Natural killer cell (primary cell): ENCODE measurements at regions not wholly inside any gene's neighbourhood (a gene's known extent, or its start where the extent isn't known, plus 50 kb on each side); places are given as distances from the start of the nearest gene placed in this dataset.

Experiments used
- ATAC-seq, 3 donors: fragments of 150-1000 bp in 2 of 3; fragments of 200-7000 bp in 1 of 3; cut with Tn5 transposase; 1 replicate in 1 of 3; 2 replicates in 2 of 3; pipeline ENCODE4 v1.10.0; 2021; ENCODE audit warnings: mild to moderate bottlenecking in 2 of 3, moderate library complexity in 2 of 3
- DNase-seq, 2 donors: peaks; one replicate each; pipeline versions ENCODE4 v3.0.0 to v3.0.0-alpha.2; 2013 to 2021; ENCODE audit warnings: mixed read lengths in 1 of 2
- H3K27ac ChIP-seq: one replicate; pipeline ENCODE4 v1.5.1; 2013; ENCODE audit warnings: mild to moderate bottlenecking, low read length
- H3K27me3 ChIP-seq: one replicate; pipeline ENCODE4 v1.6.1; 2013; ENCODE audit warnings: low read length; ENCODE audit not compliant: control insufficient read depth, insufficient read depth
- H3K36me3 ChIP-seq: one replicate; pipeline ENCODE4 v1.6.1; 2013; ENCODE audit warnings: low read length; ENCODE audit not compliant: control insufficient read depth, insufficient read depth
- H3K4me1 ChIP-seq: one replicate; pipeline ENCODE4 v1.6.1; 2013; ENCODE audit warnings: low read length; ENCODE audit not compliant: control insufficient read depth, insufficient read depth
- H3K4me3 ChIP-seq: one replicate; pipeline ENCODE4 v1.5.1; 2013; ENCODE audit warnings: low read length
- H3K9me3 ChIP-seq: one replicate; pipeline ENCODE4 v1.6.1; 2013; ENCODE audit warnings: low read length; ENCODE audit not compliant: control insufficient read depth, insufficient read depth
- H3K27ac Mint-ChIP-seq, 2 donors: one replicate each; pipeline ENCODE4 v1.8.0; 2022; ENCODE audit warnings: mild to moderate bottlenecking in 2 of 2, mixed read lengths in 2 of 2, moderate library complexity in 1 of 2
- H3K27me3 Mint-ChIP-seq, 2 donors: one replicate each; pipeline ENCODE4 v1.8.0; 2022; ENCODE audit warnings: low read depth in 2 of 2, mixed read lengths in 2 of 2
- H3K36me3 Mint-ChIP-seq: one replicate; pipeline ENCODE4 v1.8.0; 2022; ENCODE audit warnings: mixed read lengths
- H3K4me1 Mint-ChIP-seq, 2 donors: one replicate each; pipeline ENCODE4 v1.8.0; 2022; ENCODE audit warnings: mixed read lengths in 2 of 2
- H3K4me3 Mint-ChIP-seq: one replicate; pipeline ENCODE4 v1.8.0; 2022; ENCODE audit warnings: mild to moderate bottlenecking, moderate library complexity, mixed read lengths
- H3K9me3 Mint-ChIP-seq, 2 donors: one replicate each; pipeline ENCODE4 v1.8.0; 2022; ENCODE audit warnings: mixed read lengths in 2 of 2
- WGBS: methylation state at CpG from one replicate; pipeline ENCODE4 v1.1.7; 2013; ENCODE audit warnings: missing lambda C conversion rate; ENCODE audit not compliant: insufficient coverage; 5-methylcytosine and 5-hydroxymethylcytosine counted together
- intact Hi-C: fragments of 100-400 bp; cut with micrococcal nuclease; formaldehyde crosslinking; loops from one replicate; pipeline ENCODE4 v1.14.2; 2022
- TF ChIP-seq, protein P1 (sequence below): fragments of 200-600 bp; IDR thresholded peaks from one replicate; pipeline ENCODE4 v1.8.0; 2022; ENCODE audit warnings: antibody characterized with exemption

DNA sequence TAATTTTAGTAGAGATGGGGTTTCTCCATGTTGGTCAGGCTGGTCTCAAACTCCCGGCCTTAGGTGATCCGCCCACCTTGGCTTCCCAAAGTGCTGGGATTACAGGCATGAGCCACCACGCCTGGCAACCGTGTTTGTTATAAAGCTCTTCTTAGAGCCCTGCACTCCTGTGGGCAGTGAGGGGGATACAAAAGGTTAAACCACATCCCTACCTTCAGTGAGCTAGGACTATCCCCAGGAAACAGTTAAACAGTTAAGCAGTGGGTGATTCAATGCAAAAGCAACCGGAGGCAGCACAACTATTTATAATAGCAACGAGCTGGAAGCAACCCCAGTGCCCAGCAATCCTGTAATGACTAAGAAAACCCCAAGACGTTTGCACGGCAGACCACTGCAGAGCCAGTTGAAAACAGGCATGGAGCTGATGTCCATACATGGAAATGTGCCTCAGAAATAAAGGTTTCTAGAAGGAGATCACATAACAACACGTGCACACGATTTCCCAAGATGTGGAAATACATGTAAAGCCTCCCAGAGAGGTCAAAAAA is 107.2 kb upstream of the LYZL2 start:
- Mint-ChIP-seq H3K4me1 (no peaks in the 10 kb centered on the region), H3K4me3 (no peak overlapping the region), H3K36me3 (no peaks in the 10 kb centered on the region), H3K27ac (no peak overlapping the region), H3K9me3 (no peaks in the 10 kb centered on the region), H3K27me3 (peaks cover 2 to 8% of the 10 kb centered on the region in 2 donors)
- 38% methylated on average over 8 of the region's 10 CpGs for WGBS
- H3K36me3 ChIP-seq = no peaks in the 10 kb centered on the region
- TF ChIP-seq, protein P1, sequence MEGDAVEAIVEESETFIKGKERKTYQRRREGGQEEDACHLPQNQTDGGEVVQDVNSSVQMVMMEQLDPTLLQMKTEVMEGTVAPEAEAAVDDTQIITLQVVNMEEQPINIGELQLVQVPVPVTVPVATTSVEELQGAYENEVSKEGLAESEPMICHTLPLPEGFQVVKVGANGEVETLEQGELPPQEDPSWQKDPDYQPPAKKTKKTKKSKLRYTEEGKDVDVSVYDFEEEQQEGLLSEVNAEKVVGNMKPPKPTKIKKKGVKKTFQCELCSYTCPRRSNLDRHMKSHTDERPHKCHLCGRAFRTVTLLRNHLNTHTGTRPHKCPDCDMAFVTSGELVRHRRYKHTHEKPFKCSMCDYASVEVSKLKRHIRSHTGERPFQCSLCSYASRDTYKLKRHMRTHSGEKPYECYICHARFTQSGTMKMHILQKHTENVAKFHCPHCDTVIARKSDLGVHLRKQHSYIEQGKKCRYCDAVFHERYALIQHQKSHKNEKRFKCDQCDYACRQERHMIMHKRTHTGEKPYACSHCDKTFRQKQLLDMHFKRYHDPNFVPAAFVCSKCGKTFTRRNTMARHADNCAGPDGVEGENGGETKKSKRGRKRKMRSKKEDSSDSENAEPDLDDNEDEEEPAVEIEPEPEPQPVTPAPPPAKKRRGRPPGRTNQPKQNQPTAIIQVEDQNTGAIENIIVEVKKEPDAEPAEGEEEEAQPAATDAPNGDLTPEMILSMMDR = no peak
- ATAC-seq = no peak
- no peaks in the 10 kb centered on the region for H3K9me3 ChIP-seq
- intact Hi-C loops = no loop called here
- no peaks in the 10 kb centered on the region for H3K27me3 ChIP-seq
- H3K4me3 ChIP-seq = no peak overlapping the region
- no peaks in the 10 kb centered on the region for H3K4me1 ChIP-seq
- no peak for DNase-seq
- H3K27ac ChIP-seq = no peak overlapping the region

DNA sequence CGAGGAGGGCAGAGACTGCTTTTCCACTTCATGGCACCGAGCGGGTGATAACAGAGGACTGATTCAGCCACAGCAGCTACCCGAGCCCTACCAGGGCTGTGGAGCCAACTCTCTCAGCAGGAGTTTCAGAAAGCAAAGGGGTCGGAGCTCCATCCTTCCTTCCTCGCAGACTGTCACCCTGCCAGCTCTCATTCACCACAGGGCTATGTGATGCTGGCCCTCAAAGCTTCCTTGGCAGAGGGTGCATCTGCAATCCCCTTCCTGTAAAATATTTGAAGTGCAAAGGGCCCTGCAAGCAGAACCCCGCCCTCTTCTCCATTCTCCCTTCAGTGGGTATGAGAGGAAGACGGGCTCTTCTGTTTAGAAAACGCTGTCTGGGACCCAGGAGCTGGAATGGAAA is 105.3 kb upstream of the LYZL2 start:
- H3K9me3 Mint-ChIP-seq = no peaks in the 10 kb centered on the region
- H3K4me3 Mint-ChIP-seq = no peak overlapping the region
- Histone ChIP-seq H3K4me1 (no peaks in the 10 kb centered on the region), H3K27ac (no peak overlapping the region), H3K4me3 (no peak overlapping the region), H3K9me3 (no peaks in the 10 kb centered on the region), H3K27me3 (no peaks in the 10 kb centered on the region), H3K36me3 (no peaks in the 10 kb centered on the region)
- H3K4me1 Mint-ChIP-seq = no peaks in the 10 kb centered on the region
- no peak overlapping the region for H3K27ac Mint-ChIP-seq
- no peaks in the 10 kb centered on the region for H3K36me3 Mint-ChIP-seq
- H3K27me3 Mint-ChIP-seq = peaks cover 2 to 8% of the 10 kb centered on the region in 2 donors
- 45% methylated on average over 8 of the region's 9 CpGs for whole genome bisulfite sequencing
- DNase-seq (no peak), ATAC-seq (no peak)
- intact Hi-C loops = no loop called here
- TF ChIP-seq, protein P1 = no peak

DNA sequence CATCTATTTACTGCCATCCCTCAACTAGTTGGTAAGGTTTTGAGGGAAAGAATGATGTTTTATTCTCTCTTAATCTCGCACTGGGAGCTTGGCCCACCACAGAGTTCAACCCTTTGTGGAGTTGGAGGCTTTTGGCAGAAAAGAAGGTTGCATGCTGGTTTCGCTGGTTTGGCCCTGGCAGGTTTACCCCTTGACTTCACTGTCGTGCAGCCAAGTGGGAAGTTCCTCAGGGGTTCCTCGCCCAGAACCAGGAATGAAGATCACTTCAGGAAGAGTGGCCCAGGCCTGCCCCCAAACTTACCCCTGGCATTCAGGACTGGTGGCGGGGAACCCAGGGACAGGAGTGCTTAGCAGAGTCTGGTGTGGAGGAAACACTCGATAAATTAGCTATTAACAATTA is 103.1 kb upstream of the LYZL2 start:
- DNase-seq (no peak), ATAC-seq (no peak)
- Mint-ChIP-seq H3K4me3 (no peak overlapping the region), H3K27me3 (peaks cover 2 to 8% of the 10 kb centered on the region in 2 donors), H3K27ac (no peak overlapping the region), H3K9me3 (no peaks in the 10 kb centered on the region), H3K36me3 (no peaks in the 10 kb centered on the region), H3K4me1 (no peaks in the 10 kb centered on the region)
- no peaks in the 10 kb centered on the region for H3K27me3 ChIP-seq
- no peaks in the 10 kb centered on the region for H3K9me3 ChIP-seq
- no peak overlapping the region for H3K27ac ChIP-seq
- TF ChIP-seq, protein P1 = no peak
- intact Hi-C loops = no loop called here
- H3K4me3 ChIP-seq = no peak overlapping the region
- 99% methylated on average over 5 of the region's 6 CpGs for WGBS
- H3K36me3 ChIP-seq = no peaks in the 10 kb centered on the region
- peaks cover under 1% of the 10 kb centered on the region for H3K4me1 ChIP-seq

DNA sequence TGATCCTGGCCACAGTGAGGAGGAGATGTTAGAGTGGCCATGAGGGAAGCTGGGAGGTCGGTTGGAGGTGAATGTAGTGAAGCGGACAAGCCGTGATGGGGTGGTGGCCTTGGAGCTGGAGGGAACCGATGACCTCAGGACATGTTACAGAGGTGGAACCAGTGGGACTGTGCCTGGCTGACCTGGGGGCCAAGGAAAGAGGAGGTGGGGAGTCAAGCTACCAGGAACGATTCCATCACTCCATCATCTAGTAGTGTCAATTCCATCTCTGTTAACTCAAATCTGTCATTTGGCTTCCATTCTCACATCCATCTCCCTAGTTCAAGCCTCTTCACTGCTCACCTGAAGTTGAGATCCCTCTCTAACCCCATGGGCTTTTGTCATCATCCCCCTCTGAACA is 102.4 kb upstream of the LYZL2 start:
- no peaks in the 10 kb centered on the region for H3K36me3 ChIP-seq
- H3K27me3 ChIP-seq = no peaks in the 10 kb centered on the region
- no peak overlapping the region for H3K27ac ChIP-seq
- H3K27me3 Mint-ChIP-seq = peaks cover 2 to 5% of the 10 kb centered on the region in 2 donors
- DNase-seq = no peak
- H3K36me3 Mint-ChIP-seq = no peaks in the 10 kb centered on the region
- H3K4me3 ChIP-seq = no peak overlapping the region
- H3K4me3 Mint-ChIP-seq = no peak overlapping the region
- no peak overlapping the region for H3K27ac Mint-ChIP-seq
- intact Hi-C loops = no loop called here
- 91% methylated on average over 5 of the region's 5 CpGs for WGBS
- peaks cover 5% of the 10 kb centered on the region for H3K4me1 ChIP-seq
- H3K4me1 Mint-ChIP-seq = no peaks in the 10 kb centered on the region
- no peaks in the 10 kb centered on the region for H3K9me3 Mint-ChIP-seq
- no peaks in the 10 kb centered on the region for H3K9me3 ChIP-seq
- TF ChIP-seq, protein P1 = no peak
- ATAC-seq = no peak
